Vagina (tissue), 2 donors: ENCODE measurements at regions not wholly inside any gene's neighbourhood (a gene's known extent, or its start where the extent isn't known, plus 50 kb on each side); places are given as distances from the start of the nearest gene placed in this dataset.

ENCODE experiments used
- CTCF ChIP-seq, 3 experiments: fragments of 450-650 bp in 2 of 3; fragments of 200-600 bp in 1 of 3; sonication (generic) in 1 of 3; IDR thresholded peaks; one replicate each; pipeline ENCODE4 v1.5.1; 2017 to 2019; ENCODE audit warnings: antibody characterized with exemption in 3 of 3, mild to moderate bottlenecking in 2 of 3, moderate library complexity in 2 of 3
- POLR2A ChIP-seq, 2 donors: fragments of 450-650 bp; IDR thresholded peaks; one replicate each; pipeline ENCODE4 v1.6.1; 2017; ENCODE audit warnings: antibody characterized with exemption in 2 of 2, mild to moderate bottlenecking in 2 of 2, moderate library complexity in 2 of 2
- POLR2AphosphoS5 ChIP-seq, 2 donors: sonication (generic); formaldehyde crosslinking; IDR thresholded peaks; one replicate each; pipeline ENCODE4 v1.9.0; 2017; ENCODE audit warnings: antibody characterized with exemption in 2 of 2, mild to moderate bottlenecking in 2 of 2, low read depth in 1 of 2; ENCODE audit not compliant: insufficient read depth in 1 of 2

DNA sequence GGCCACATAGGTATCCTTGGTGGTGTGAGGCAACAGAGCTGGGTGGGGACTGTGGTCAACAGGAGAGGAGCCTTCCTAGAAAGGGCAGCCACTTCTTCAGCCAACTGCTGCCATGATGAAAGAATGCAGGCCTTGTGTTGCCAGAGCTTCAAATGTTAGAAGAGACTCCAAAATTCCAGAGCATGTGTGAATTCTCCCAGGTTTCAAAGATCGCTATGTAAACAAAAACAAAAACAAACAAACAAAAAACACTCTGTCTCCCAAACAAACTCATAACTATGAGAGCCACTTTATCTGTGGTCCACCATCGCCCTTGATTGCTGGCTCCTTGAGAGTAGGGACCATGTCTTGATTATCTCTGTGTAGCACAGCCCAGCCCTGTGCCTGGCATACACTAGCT is 55.5 kb upstream of the ZNF423 start:
- TF ChIP-seq CTCF (IDR thresholded peaks at IDR 0.05) = no peak
- no peak for TF ChIP-seq POLR2A (IDR thresholded peaks at IDR 0.05)
- TF ChIP-seq POLR2AphosphoS5 (IDR thresholded peaks at IDR 0.05; ENCODE audit: insufficient read depth in 1 of 2, low read depth in 1 of 2) = no peak
